ENCODE measurements at regions not wholly inside any gene's neighbourhood (a gene's known extent, or its start where the extent isn't known, plus 50 kb on each side); places are given as distances from the start of the nearest gene placed in this dataset.

DNA sequence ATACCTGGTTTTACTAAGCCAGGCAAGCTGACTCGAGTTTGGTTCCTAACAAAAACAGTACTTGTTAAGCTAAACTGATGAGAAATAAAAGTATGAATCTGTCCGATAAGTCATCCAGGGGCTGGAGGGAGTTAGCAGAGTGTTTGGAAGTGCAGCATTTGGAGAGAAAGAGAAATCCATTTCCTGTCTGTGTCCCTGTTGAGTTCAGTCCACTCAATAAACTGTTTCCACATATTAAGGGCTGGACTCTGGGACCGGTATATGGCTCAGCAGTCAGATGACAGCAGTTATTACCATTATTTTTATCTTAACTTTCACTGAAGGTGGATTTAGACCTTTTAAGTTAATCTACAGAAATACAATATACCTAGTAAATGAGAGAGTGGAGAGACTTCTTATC, 130.6 kb upstream of the ADRA1B start:
- ChIA-PET POLR2A (no interaction called here), CTCF (ENCODE audit: low intra/inter-chr PET ratio) (no interaction called here)
- H3K27ac ChIP-seq (ENCODE audit: extremely low read depth, low read depth, low read length): no peak overlapping the region
- H4K20me1 ChIP-seq (replicated peaks; ENCODE audit: control insufficient read depth, insufficient read depth, low read length): no peaks in the 10 kb centered on the region
- intact Hi-C loops (cut with micrococcal nuclease) (no loop called here), in situ Hi-C loops (cut with MboI) (no loop called here)
- no peak overlapping the region for H3K4me2 ChIP-seq (ENCODE audit: insufficient read depth, low read length)
- BruUV-seq (replicated peaks): no TSS peak
- no peaks in the 10 kb centered on the region for H3K9me3 ChIP-seq (replicated peaks; ENCODE audit: control insufficient read depth, insufficient read depth, low read depth, low read length)
- no peaks in the 10 kb centered on the region for H3K36me3 ChIP-seq (ENCODE audit: control insufficient read depth, insufficient read depth, low read length)
- FAIRE-seq (no peak), ATAC-seq (no peak), DNase-seq (ENCODE audit: extremely low read depth in 1 of 4, low spot score in 3 of 4) (no peak)
- no peak overlapping the region for H3K4me3 ChIP-seq
- peaks cover 0 to 11% of the 10 kb centered on the region in 2 experiments; a peak in 2 of 5 replicates for H3K27me3 ChIP-seq (ENCODE audit: control insufficient read depth in 2 of 2, insufficient read depth in 2 of 2, low read length in 2 of 2)
- no peak overlapping the region for H3K9ac ChIP-seq (ENCODE audit: insufficient read depth in 1 of 2, low read depth in 2 of 2, low read length in 2 of 2)
- WGBS (ENCODE audit: insufficient coverage, low coverage, missing lambda C conversion rate): 2% methylated on average over 3 of the region's 3 CpGs
- no peaks in the 10 kb centered on the region for H3K79me2 ChIP-seq (ENCODE audit: control insufficient read depth, insufficient read depth, low read length)
- no peak overlapping the region for H2AFZ ChIP-seq (ENCODE audit: low read depth, low read length)
- no peaks in the 10 kb centered on the region; a peak in 1 of 5 replicates for H3K4me1 ChIP-seq (replicated peaks in 1 of 2; ENCODE audit: control insufficient read depth in 2 of 2, insufficient read depth in 2 of 2, low read length in 2 of 2)
- no peaks in the 10 kb centered on the region for H3K9me1 ChIP-seq (ENCODE audit: control insufficient read depth, insufficient read depth, low read length)
- TF ChIP-seq TEAD2 (tag; IDR thresholded peaks at IDR 0.05) (no peak), ZNF140 (CRISPR knock-in tag; IDR thresholded peaks at IDR 0.05) (no peak), TRIM28 (IDR thresholded peaks at IDR 0.05) (no peak), ZNF354B (CRISPR knock-in tag; IDR thresholded peaks at IDR 0.05) (no peak), GATAD2B (IDR thresholded peaks at IDR 0.05; ENCODE audit: borderline replicate concordance) (no peak), STAG1 (CRISPR knock-in tag; IDR thresholded peaks at IDR 0.05; ENCODE audit: borderline replicate concordance) (no peak)
- TF ChIP-seq, protein P1, sequence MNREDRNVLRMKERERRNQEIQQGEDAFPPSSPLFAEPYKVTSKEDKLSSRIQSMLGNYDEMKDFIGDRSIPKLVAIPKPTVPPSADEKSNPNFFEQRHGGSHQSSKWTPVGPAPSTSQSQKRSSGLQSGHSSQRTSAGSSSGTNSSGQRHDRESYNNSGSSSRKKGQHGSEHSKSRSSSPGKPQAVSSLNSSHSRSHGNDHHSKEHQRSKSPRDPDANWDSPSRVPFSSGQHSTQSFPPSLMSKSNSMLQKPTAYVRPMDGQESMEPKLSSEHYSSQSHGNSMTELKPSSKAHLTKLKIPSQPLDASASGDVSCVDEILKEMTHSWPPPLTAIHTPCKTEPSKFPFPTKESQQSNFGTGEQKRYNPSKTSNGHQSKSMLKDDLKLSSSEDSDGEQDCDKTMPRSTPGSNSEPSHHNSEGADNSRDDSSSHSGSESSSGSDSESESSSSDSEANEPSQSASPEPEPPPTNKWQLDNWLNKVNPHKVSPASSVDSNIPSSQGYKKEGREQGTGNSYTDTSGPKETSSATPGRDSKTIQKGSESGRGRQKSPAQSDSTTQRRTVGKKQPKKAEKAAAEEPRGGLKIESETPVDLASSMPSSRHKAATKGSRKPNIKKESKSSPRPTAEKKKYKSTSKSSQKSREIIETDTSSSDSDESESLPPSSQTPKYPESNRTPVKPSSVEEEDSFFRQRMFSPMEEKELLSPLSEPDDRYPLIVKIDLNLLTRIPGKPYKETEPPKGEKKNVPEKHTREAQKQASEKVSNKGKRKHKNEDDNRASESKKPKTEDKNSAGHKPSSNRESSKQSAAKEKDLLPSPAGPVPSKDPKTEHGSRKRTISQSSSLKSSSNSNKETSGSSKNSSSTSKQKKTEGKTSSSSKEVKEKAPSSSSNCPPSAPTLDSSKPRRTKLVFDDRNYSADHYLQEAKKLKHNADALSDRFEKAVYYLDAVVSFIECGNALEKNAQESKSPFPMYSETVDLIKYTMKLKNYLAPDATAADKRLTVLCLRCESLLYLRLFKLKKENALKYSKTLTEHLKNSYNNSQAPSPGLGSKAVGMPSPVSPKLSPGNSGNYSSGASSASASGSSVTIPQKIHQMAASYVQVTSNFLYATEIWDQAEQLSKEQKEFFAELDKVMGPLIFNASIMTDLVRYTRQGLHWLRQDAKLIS (CRISPR knock-in tag; IDR thresholded peaks at IDR 0.05): no peak
- TF ChIP-seq, protein P2, sequence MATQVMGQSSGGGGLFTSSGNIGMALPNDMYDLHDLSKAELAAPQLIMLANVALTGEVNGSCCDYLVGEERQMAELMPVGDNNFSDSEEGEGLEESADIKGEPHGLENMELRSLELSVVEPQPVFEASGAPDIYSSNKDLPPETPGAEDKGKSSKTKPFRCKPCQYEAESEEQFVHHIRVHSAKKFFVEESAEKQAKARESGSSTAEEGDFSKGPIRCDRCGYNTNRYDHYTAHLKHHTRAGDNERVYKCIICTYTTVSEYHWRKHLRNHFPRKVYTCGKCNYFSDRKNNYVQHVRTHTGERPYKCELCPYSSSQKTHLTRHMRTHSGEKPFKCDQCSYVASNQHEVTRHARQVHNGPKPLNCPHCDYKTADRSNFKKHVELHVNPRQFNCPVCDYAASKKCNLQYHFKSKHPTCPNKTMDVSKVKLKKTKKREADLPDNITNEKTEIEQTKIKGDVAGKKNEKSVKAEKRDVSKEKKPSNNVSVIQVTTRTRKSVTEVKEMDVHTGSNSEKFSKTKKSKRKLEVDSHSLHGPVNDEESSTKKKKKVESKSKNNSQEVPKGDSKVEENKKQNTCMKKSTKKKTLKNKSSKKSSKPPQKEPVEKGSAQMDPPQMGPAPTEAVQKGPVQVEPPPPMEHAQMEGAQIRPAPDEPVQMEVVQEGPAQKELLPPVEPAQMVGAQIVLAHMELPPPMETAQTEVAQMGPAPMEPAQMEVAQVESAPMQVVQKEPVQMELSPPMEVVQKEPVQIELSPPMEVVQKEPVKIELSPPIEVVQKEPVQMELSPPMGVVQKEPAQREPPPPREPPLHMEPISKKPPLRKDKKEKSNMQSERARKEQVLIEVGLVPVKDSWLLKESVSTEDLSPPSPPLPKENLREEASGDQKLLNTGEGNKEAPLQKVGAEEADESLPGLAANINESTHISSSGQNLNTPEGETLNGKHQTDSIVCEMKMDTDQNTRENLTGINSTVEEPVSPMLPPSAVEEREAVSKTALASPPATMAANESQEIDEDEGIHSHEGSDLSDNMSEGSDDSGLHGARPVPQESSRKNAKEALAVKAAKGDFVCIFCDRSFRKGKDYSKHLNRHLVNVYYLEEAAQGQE (IDR thresholded peaks at IDR 0.05; ENCODE audit: borderline replicate concordance): no peak
- TF ChIP-seq, protein P2 (CRISPR knock-in tag; IDR thresholded peaks at IDR 0.05; ENCODE audit: low read depth): no peak
